ENCODE measurements at regions not wholly inside any gene's neighbourhood (a gene's known extent, or its start where the extent isn't known, plus 50 kb on each side); places are given as distances from the start of the nearest gene placed in this dataset.

DNA sequence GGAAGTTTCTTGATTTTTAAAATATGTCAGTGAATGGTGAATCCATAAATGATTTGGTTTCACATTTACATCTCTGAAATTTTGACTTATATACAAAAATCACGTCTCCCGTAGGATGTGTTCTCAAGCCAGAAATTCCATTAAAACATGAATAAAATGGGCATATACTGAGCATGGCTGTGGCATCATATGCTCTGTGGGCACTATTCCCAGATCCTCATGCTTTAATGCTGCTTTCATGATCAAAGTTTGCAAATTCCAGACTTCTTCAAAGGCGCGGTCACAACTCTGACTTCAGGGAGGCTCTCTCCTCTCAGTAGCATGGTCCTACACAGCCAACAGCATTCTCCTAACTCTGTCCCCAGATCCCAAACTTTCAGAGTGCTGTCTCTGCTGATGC is 723.2 kb downstream of the TAF11L14 start:
- Histone ChIP-seq H3K27me3 (replicated peaks; ENCODE audit: control insufficient read depth, insufficient read depth, low read length) (no peaks in the 10 kb centered on the region), H3K9me3 (no peaks in the 10 kb centered on the region), H3K36me3 (ENCODE audit: control insufficient read depth, insufficient read depth, low read length) (no peaks in the 10 kb centered on the region), H3K4me3 (ENCODE audit: low read depth, low read length) (no peak overlapping the region), H3K4me1 (no peaks in the 10 kb centered on the region)
- intact Hi-C loops (cut with micrococcal nuclease; ENCODE audit: unreplicated experiment): no loop called here
- Mint-ChIP-seq H3K27me3 (ENCODE audit: insufficient read depth, unreplicated experiment) (peaks cover 3% of the 10 kb centered on the region), H3K36me3 (ENCODE audit: insufficient read depth, unreplicated experiment) (no peaks in the 10 kb centered on the region), H3K4me3 (ENCODE audit: unreplicated experiment) (no peak overlapping the region), H3K4me1 (ENCODE audit: low read depth, unreplicated experiment) (no peaks in the 10 kb centered on the region), H3K27ac (ENCODE audit: unreplicated experiment) (no peak overlapping the region), H3K9me3 (ENCODE audit: unreplicated experiment) (no peaks in the 10 kb centered on the region)
- no peak for DNase-seq
- POLR2A ChIA-PET: no interaction called here
- BruUV-seq (replicated peaks): no TSS peak
- TF ChIP-seq, protein P1, sequence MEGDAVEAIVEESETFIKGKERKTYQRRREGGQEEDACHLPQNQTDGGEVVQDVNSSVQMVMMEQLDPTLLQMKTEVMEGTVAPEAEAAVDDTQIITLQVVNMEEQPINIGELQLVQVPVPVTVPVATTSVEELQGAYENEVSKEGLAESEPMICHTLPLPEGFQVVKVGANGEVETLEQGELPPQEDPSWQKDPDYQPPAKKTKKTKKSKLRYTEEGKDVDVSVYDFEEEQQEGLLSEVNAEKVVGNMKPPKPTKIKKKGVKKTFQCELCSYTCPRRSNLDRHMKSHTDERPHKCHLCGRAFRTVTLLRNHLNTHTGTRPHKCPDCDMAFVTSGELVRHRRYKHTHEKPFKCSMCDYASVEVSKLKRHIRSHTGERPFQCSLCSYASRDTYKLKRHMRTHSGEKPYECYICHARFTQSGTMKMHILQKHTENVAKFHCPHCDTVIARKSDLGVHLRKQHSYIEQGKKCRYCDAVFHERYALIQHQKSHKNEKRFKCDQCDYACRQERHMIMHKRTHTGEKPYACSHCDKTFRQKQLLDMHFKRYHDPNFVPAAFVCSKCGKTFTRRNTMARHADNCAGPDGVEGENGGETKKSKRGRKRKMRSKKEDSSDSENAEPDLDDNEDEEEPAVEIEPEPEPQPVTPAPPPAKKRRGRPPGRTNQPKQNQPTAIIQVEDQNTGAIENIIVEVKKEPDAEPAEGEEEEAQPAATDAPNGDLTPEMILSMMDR (IDR thresholded peaks at IDR 0.05; ENCODE audit: insufficient read depth in 1 of 2, low read depth in 1 of 2, low read length in 1 of 2, severe bottlenecking in 1 of 2, unreplicated experiment in 1 of 2): no peak
- CTCF ChIA-PET: no interaction called here

DNA sequence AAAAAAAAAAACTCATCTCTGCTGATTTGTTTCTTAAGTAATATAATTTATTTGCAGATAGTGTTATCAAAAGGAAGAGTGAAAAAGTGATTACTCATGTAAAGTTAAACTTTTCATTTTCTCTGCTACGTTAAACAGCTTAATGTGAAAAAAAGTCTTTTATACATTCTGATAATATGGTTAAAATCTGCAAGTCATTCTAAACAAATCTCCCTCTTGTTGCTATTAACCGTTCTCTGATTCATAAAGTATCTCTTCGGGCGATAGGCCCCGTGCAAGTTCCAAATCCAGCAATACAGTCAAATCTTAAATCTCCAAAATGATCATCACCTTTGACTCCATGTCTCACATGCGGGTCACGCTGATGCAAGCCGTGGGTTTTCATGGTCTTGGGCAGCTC is 732.0 kb downstream of the TAF11L14 start:
- Mint-ChIP-seq H3K36me3 (ENCODE audit: insufficient read depth, unreplicated experiment) (no peaks in the 10 kb centered on the region), H3K9me3 (ENCODE audit: unreplicated experiment) (no peaks in the 10 kb centered on the region), H3K27ac (ENCODE audit: unreplicated experiment) (no peak overlapping the region), H3K4me1 (ENCODE audit: low read depth, unreplicated experiment) (no peaks in the 10 kb centered on the region), H3K4me3 (ENCODE audit: unreplicated experiment) (no peak overlapping the region), H3K27me3 (ENCODE audit: insufficient read depth, unreplicated experiment) (peaks cover 15% of the 10 kb centered on the region)
- intact Hi-C loops (cut with micrococcal nuclease; ENCODE audit: unreplicated experiment): no loop called here
- no peaks in the 10 kb centered on the region for H3K4me1 ChIP-seq
- no TSS peak for BruUV-seq (replicated peaks)
- ChIA-PET CTCF (no interaction called here), POLR2A (no interaction called here)
- TF ChIP-seq, protein P1 (IDR thresholded peaks at IDR 0.05; ENCODE audit: insufficient read depth in 1 of 2, low read depth in 1 of 2, low read length in 1 of 2, severe bottlenecking in 1 of 2, unreplicated experiment in 1 of 2): no peak
- no peaks in the 10 kb centered on the region for H3K36me3 ChIP-seq (ENCODE audit: control insufficient read depth, insufficient read depth, low read length)
- H3K9me3 ChIP-seq: no peaks in the 10 kb centered on the region
- no peak overlapping the region for H3K4me3 ChIP-seq (ENCODE audit: low read depth, low read length)
- no peaks in the 10 kb centered on the region for H3K27me3 ChIP-seq (replicated peaks; ENCODE audit: control insufficient read depth, insufficient read depth, low read length)
- DNase-seq: no peak

DNA sequence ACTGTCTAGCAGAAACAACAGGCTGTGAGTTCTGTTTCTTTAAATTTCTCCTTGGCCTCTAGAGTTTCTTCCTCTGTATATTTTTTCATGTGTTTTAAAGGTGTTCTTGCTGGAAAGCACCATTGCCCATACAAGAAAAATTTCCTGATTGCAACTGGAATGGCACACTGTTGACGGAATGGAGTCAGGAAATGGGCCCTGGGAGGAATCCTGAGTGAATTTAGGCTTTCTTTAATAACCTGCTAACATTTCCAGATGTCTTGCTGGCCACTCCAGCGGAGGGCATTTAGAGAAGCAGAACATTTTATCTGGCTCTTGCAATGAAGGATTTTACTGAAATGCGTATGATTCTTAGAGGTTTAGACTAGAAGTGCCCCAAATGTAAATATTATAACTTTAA is 736.3 kb downstream of the TAF11L14 start:
- no TSS peak for BruUV-seq (replicated peaks)
- CTCF ChIA-PET: no interaction called here
- Histone ChIP-seq H3K27me3 (replicated peaks; ENCODE audit: control insufficient read depth, insufficient read depth, low read length) (no peaks in the 10 kb centered on the region), H3K4me1 (no peaks in the 10 kb centered on the region), H3K4me3 (ENCODE audit: low read depth, low read length) (no peak overlapping the region), H3K36me3 (ENCODE audit: control insufficient read depth, insufficient read depth, low read length) (no peaks in the 10 kb centered on the region), H3K9me3 (no peaks in the 10 kb centered on the region)
- peaks cover 11% of the 10 kb centered on the region for H3K27me3 Mint-ChIP-seq (ENCODE audit: insufficient read depth, unreplicated experiment)
- H3K9me3 Mint-ChIP-seq (ENCODE audit: unreplicated experiment): no peaks in the 10 kb centered on the region
- no peaks in the 10 kb centered on the region for H3K4me1 Mint-ChIP-seq (ENCODE audit: low read depth, unreplicated experiment)
- POLR2A ChIA-PET: no interaction called here
- H3K27ac Mint-ChIP-seq (ENCODE audit: unreplicated experiment): no peak overlapping the region
- TF ChIP-seq, protein P1 (IDR thresholded peaks at IDR 0.05; ENCODE audit: insufficient read depth in 1 of 2, low read depth in 1 of 2, low read length in 1 of 2, severe bottlenecking in 1 of 2, unreplicated experiment in 1 of 2): no peak
- no peak for DNase-seq
- H3K4me3 Mint-ChIP-seq (ENCODE audit: unreplicated experiment): no peak overlapping the region
- no peaks in the 10 kb centered on the region for H3K36me3 Mint-ChIP-seq (ENCODE audit: insufficient read depth, unreplicated experiment)
- intact Hi-C loops (cut with micrococcal nuclease; ENCODE audit: unreplicated experiment): no loop called here
